Activated CD4-positive, alpha-beta T cell treated with anti-CD3 and anti-CD28 coated beads for 4 hours (primary cell): ENCODE measurements at regions not wholly inside any gene's neighbourhood (a gene's known extent, or its start where the extent isn't known, plus 50 kb on each side); places are given as distances from the start of the nearest gene placed in this dataset.

Experiments
- DNase-seq, 2 donors: peaks; one replicate each; pipeline ENCODE4 v3.0.0-alpha.2; 2020

DNA sequence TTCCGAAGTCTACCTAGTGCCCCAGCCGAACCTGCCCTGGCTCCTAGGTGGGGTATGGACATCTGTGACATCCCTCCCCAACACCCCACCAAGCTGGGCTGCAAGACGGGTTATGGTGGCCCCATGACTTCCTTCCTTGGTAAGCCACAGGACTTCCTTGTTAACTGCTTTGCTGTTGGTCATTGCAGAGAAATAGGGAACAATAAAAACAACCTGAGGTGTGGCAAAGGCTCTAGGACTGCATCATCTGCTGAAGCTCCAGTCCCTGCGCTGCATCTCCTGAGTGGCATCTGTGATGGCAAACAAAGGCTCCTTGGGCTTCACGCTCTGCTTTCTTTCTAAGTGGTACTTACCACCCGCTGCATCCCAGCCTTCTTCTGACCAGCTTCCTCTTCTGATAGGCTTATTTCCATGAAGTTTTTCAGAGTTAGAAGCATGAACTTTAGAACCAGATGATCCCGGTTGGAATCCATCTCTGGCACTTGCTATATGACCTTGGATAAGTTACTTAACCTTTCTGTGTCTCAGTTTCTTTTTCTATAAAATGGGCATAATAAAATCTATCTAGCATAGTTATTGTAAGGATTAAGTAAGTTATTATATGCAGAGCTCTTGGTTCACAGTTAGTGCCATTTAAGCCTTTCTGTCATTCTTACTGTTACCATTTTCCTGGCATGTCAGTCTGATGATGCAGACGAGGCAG lies 216.8 kb downstream of the RPS24 start:
- no peak for DNase-seq

DNA sequence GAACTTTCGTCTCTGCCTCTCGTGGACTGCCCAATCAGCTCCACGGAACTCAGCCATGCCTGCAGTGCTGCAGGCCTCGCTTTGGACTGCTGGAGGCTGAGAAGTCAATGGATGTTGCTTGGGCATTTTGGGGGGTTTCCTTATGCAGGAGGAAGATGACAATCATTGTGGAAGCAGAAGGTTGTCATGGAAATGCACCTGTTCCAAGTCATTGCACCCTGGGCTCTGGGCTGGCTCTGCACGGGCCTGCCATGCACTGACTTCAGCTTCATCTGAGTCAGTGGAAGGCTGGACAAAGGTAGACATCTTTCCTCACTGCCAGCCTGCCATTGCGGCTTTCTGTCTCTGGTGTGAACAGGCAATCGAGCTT lies 217.3 kb downstream of the RPS24 start:
- DNase-seq = no peak

DNA sequence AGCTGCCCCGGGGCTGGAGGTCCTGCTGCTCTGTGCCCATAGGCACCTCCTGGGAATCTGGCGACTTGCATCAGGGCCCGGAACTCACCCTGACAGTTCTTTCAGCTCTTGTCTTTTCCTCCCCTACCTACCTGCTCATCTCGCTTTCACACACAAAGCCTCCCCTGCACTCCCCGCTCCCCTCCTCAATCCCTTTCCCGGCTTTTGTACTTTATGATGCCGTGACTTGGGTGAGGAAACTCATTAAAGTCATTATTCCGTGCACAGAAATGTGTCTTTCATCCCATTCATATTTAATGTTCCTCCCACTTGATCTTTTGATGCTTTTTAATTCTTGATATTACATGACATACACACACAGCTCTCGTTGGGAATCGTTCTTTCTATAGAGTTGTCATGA lies 218.6 kb downstream of the RPS24 start:
- DNase-seq = no peak

DNA sequence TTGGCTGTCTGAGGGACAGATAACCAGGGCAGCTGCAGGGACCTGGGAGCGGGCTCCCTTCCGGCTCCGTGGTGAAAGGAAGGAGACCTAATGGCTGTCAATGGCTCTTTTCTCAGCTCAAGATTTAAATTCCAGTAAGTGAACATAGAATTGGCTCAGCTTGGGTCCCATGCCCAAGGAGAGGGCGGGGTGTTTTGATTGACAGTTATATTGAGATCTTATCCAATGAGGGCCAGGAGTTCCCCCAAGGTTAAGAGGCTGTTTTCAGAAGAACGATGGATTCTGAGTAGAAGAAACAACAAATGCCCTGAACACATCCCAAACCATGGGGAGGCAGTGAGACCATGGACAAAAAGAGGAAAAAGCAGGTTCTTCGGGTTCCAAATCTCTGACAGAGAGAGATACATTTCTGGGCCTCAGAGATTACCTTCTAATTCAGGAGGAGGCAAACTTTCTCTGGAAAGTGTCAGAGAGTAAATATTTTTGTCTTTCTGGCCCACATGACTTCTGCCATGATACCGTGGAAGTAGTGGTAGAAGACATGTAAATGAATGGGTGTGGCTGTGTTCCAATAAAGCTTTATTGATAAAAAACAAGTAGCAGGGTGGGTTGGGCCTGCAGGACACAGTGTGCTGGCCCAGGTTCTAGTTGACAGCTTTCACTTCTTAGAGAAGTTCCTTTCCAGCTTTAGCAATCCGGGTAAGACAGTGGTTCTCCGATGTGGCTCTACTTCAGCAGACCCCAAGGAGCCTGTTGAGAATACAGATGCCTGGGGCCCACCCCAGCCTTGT lies 219.6 kb downstream of the RPS24 start:
- DNase-seq = no peak

DNA sequence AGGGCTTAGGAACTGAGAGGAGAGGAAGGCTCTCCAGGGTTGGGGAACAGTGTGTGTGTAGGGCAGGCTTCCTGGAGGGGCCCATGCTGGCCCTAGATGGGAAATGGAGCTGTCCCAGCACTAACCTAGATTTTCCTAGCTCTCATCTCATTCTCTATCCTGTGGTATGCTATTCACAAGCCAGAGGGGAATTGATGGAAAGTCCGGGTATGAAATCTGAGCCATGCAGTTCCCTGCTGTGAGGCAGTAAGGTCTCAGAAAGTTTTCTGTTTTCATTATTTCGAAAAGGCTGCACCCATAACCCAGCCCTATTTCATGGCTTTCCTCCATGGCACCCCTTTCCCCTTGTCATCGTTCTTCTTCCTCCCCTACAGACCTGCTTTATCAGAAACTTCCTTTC lies 220.3 kb downstream of the RPS24 start:
- DNase-seq = no peak

DNA sequence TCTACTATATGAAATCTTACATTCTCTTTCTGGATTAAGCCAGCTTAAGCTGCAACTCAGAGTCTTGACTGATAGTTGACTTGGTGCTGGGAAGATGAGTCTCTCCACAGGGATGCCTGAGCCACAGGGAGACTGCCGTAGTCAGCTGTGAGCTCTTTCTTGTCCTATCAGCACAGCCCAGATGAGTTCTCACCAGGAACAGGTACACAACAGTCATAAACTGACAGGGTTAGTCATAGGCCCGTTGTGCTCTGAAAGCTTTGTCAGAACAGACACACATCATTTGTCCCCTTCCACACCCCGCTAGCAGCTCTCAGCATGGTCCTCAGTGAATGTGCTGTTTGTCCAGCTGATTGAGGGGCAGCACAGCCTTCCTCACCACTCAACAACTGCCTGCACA lies 221.6 kb downstream of the RPS24 start:
- DNase-seq = no peak

DNA sequence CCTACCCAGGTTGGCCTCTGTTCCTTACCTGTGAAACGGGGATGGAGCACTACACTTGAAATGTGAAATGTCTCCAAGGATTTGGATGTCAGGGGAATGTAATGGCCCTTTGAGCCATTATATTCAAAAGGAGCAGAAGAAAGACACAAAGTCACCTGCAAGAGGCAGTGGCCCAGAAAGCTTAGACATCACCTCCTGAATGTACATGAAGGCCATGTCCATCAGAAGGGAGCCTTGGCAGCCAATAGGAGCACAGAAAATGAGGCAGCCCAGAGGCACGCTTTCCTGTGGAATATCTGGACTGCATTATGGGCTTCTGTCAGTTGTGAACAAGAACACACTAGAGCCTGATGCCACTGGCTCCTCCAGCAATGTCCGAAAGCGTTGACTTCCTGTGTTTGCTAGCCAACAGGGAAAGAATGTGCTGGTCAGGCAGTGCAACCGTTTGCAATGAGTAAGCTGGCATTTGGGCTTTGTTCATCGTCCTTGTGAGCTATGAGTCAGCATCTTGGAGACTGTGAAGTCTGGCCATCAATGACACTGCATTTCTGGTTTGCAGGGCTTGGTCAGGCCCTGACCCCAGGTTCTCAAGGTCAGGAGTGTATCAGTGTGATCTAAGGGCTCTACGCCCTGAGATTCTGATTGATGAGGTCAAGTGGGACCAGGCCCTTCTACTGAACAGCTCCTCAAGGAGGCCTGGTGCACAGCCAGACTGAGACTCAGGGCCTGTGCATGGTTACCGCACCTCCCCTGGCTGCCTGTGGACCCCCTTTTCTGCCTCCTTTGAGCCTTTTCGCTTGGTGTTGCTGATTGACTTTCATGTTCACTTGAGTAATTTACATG lies 222.4 kb downstream of the RPS24 start:
- DNase-seq = no peak

DNA sequence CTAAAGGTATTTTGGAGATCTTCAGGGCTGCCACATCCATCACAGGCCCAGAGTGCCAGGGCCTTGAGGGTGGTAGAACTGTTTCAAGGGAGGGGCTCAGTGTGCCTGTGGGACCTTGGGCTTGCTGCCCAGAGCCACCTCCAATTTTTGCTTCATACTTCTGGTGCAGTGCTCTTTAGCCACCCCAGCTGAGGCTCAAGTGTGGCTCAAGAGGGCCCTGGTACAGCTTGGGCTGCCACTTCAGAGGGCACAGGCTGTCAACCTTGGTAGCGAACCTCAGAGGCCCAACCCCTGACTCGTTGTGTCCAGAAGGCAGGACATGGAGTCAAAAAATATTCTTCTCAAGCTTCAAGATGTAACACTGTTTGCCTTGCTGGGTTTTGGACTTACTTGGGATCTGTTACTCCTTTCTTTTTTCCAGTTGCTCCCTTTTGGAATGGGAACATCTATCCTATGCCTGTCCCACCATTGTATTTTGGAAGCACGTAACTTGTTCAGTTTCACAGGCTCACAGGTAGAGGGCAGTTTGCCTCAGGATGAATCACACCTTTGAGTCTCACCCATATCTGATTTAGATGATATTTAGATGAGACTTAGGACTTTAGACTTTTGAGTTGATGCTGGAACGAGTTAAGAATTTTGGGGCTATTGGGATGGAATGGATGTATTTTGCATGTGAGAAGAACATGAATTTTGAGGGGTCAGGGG lies 224.8 kb downstream of the RPS24 start:
- DNase-seq = no peak

DNA sequence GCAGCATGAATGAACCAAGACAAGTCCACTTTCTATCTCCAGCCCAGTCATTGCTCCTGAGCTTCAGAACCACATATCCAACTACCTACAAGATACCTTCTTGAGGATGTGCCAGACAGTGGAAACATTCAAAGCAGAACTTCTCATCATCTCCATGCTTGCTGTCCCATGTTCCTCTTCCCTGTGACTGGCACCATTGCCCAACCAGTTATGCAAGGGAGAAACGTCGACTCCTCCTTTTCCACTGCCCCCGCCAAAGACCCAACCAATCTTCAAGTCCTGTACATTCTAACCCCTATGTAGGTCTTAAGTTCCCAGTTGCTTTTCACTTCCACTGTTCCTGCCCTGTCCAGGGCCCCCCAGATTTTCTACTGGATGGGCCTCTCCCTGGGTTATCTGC lies 225.7 kb downstream of the RPS24 start:
- no peak for DNase-seq

DNA sequence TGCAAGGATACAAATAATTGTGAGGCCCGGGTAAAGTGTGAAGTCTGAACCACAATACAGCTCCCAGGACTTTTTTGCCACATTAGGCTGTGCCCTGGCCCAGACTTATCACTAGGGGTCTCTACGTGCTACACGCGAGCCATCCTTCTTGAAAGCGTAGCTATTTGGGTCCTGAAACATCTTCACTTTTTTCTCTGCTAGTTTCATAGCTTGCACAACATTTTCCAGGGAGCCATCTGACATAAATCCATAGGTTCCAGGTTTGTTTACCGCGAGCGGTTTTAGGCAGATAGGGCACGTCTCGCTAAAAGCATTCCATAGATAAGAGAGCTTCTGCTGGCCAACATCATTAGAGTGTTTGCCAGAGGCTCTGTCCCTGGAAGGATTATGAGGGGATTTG lies 226.5 kb downstream of the RPS24 start:
- no peak for DNase-seq

DNA sequence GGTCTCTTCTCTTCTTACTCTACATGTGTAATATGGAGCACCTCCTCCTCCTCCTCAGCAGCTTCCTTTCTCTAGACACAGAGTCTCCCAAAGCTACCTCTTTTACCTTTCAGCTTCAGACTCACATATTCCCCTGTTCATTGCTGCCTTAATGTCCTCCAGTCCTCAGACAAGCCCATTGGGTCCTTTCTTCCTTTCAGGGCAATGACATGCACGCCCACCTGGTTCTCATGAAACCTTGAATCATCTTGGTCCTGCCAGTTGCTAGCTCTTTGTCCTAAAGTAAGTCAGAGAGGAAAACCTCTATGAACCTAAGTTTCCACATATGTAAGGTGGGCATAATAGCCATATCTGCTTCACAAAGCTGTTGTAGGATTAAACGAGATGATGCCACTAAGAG lies 227.0 kb downstream of the RPS24 start:
- no peak for DNase-seq

DNA sequence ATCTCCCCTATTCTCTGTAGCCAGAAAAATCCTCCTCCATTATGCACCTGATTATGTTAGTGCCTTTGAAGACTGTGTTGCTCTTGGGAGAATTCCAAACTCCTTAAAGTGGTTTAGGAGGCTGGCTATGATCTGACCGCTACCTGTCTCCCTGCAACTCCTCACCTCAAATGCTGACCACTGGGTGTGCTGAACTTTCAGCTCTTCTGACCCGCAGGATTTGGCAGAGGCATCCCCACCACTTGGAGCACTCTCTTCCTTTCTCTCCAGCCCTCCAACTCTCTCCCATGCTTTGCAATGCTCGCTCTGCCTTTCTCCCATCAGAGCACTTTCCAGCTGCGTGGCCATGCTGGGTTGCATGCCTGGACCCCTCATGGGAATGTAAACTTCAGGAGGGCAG lies 227.6 kb downstream of the RPS24 start:
- DNase-seq = no peak

DNA sequence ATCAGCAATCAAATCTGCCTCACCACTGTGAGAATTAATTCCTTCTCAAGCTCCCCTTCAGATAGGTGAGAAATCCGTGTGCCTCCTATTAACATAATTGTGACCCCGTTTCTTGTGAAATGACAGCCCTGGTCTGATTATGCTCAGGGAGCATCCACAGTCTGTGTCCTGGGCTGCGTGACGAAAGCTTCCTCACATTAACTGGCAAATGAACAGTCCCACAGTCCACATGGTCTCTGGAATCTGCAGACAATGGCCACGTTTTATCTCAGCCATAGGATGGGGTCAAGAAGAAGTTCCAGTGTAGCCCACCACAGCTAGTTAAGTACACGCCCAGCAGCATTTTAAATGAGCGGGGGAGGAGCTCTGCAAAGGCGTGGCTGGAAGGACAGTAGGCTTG lies 229.2 kb downstream of the RPS24 start:
- no peak for DNase-seq

DNA sequence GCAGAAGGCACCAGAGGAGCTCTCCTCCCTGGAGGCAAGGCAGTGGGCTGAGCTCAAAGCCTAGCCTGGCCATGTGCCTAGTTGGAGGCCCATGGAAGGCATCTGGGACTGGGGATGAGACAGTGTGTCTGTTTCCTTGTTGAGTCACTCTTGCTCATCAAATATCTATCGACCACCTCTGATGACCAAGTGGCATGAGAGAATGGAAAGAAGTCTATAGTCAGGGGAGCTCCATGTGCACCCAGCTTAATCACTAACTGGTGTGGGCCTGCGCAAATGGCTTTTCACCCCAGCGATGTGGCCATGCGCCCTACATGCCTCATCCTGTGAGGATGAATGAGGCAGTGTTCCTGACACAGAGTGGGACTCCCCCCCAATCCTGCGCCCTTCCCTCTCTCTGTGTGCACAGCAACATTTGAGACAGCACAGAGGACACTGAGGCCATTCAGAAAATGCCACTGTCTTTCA lies 229.9 kb downstream of the RPS24 start:
- no peak for DNase-seq

DNA sequence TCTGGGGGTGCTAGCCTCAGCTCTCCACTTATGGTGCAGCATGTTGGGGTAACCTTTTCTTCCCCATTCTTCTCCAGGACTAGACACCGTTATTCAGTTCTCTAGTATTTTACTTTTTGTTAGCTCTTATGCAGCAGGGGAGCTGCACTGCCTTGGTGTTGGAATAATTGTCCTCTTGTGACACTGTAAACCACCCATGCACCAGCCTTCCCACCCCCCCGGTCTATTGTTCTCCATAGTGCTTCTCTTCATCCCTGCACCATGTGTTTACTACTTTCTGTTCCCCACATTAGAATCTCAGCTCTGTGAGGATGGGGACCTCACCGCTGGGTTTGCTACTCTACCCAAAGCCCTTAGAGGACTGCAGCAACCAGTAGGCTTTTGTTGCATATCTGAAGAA lies 230.7 kb downstream of the RPS24 start:
- DNase-seq = no peak

DNA sequence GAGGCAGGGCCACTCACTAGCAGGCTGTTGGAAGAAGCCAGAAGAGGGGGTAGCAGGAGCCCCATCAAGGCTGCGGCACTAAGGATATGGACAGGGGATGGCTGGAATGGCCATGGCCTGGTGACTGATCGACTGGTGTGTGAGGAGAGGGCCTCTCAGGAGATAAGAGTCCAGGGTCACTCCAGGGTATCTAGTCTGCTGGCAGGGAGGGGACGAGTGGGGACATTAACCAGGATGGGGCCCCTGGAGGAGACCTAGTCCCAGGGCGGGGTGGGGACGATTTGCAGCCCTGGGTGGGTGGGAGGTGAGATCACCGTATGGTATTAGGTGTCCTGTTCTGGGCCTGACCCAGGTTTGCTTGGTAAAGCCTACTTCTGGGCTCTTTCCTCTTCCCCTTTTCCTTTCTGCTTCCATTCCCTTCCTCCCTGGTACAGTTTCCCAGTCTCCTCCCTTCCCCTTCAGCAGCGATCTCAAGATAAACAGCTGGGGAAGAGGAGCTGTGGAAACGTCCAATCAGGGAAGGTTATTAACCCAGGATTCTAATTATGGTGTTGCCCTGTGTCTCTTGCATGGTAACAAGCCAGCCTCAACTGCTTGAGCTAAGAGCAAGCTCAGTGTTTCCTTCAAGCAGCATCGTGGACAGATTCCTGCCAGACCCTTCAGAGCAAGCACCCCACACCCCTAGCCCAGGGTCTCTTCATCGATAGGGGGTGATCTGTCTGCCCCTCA lies 233.2 kb downstream of the RPS24 start:
- DNase-seq = no peak

DNA sequence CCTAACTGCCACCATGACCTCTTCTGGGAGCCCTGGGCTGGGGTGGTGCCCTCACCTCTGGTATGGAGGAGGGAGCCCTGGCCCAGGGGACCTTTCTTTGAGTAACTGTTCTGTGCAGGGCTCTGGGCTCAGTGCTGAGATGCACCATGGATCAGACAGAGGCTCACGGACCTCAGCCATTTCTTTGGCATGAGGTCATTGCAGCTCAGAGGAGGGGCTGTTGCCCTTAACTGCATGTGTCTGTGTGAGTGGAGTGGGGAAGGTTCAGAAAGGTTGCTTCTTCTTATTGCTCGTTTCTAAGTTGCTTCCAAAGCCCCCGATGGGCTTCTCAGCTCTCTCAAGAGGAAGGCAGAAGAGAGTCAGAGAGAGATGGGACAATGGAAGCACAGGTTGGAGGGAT lies 233.9 kb downstream of the RPS24 start:
- no peak for DNase-seq

DNA sequence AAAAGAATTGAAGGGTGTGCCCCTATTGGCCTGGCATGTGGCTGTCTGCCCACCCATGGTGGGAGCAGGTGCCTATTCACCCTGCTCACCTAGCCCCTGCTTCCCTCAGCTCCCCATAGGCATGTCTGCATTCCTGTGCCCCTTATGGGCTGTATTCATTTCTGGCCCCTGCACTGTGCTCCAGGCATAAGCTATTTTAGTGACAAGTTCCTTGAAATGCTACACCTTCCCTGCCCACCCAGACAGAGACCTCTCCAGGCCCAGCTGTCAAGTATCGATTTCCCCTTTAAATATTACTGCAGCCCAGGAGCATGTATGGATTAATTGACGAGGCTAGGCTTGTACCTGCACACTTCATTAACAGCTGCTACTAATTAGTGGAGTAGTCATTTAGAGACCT lies 235.4 kb downstream of the RPS24 start:
- no peak for DNase-seq

DNA sequence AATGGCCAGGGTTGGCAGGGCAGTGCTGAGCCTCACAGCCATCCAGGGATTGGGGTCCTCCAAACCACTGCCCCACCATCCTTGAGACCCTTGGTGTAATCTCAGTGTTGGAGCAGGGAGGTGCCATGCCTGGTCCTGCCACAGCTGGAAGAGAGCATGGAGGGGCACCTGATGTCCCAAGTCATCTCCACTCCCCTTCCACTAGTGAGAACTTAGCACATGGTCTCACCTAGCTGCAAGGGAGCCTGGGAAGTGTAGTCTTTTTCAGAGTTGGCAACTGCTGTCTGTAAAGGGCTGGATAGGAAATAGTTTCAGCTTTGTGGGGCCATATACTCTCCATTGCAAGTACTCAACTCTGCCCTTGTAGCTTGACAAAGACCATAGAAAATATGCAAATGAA lies 238.7 kb downstream of the RPS24 start:
- no peak for DNase-seq

DNA sequence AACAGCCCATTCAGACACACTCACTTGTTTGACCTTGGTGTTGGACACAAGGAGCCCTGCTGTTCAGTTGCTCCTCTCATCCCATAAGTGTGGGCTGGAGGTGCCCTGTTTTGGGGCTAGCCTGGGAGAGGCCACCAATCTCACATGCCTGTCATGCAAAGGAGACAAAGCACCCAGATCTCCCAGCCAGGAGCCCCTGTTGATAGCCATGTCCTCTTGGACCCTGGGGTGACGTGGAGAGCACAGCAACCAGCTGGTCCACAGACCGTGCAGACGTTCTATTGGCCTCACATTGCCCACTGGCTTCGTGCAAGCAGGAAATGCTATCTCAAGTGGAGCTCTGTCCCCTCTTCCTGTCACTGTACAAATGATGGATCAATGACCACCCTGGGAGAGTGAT lies 240.8 kb downstream of the RPS24 start:
- no peak for DNase-seq

DNA sequence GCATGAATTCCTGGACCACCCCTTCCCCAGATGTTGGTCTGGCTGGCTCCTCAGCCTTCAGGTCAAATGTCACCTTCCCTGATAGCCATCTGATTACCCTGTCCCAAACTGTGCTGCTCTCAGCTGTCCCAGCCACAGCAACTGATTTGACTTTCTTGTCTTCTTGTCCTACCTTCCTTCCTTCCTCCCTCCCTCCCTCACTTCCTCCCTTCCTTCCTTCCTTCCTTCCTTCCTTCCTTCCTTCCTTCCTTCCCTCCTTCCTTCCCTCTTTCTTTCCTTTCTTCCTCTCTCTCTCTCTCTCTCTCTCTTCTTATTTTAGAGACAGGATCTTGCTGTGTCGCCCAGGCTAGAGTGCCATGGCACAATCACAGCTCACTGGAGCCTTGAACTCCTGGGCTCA lies 242.5 kb downstream of the RPS24 start:
- no peak for DNase-seq

DNA sequence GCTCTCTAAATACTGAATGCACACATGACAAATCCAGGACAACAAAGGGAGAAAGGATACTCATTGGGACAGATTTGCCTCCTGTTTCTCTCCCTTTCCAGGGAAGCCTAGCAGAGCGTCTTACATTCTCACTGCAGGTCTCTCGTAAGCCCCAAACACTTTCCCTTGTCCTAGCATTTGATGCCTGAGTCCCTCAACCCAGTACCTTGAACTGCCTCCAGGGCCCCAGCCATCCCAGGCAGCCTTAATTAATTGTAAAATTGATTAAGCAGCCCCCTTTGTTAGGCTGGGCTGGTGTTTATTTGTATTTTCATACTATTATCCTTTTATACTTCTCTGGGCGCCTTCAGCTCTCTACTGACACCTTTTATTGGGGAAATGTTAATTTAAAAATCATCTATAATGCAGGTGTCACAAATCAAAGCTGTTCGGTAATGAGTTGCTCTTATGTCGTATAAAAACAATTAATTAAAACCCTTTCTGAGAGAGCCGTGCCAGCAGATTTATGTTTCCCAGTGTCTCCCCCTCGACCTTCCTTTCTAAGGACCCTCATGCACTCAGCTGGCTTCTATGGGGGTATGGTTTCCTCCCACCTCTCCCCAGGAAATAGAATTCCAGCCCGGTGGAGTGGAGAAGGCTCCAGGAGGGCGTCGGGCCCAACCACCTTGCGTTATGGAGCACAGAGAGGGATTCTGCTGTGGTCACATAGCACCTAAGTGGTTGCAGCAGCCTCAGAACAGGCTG lies 243.8 kb downstream of the RPS24 start:
- DNase-seq = no peak
